Ishikawa (cell line): ENCODE measurements at regions not wholly inside any gene's neighbourhood (a gene's known extent, or its start where the extent isn't known, plus 50 kb on each side); places are given as distances from the start of the nearest gene placed in this dataset.

ENCODE experiments used
- CEBPB ChIP-seq: IDR thresholded peaks from 2 replicates; pipeline ENCODE4 v1.6.1; 2012
- CREB1 ChIP-seq: IDR thresholded peaks from 2 replicates; pipeline ENCODE4 v1.6.1; 2012; ENCODE audit warnings: low read depth
- EGR1 ChIP-seq: IDR thresholded peaks from 2 replicates; pipeline ENCODE4 v1.6.1; 2012
- EP300 ChIP-seq: IDR thresholded peaks from 2 replicates; pipeline ENCODE4 v1.6.1; 2012; ENCODE audit warnings: borderline replicate concordance
- FOXM1 ChIP-seq: IDR thresholded peaks from 2 replicates; pipeline ENCODE4 v1.6.1; 2012; ENCODE audit warnings: low read depth, borderline replicate concordance
- MAX ChIP-seq: IDR thresholded peaks from 2 replicates; pipeline ENCODE4 v1.6.1; 2012
- NFIC ChIP-seq: IDR thresholded peaks from 2 replicates; pipeline ENCODE4 v1.6.1; 2012
- RAD21 ChIP-seq: IDR thresholded peaks from 2 replicates; pipeline ENCODE4 v1.6.1; 2012; ENCODE audit warnings: low read depth
- REST ChIP-seq: IDR thresholded peaks from 2 replicates; pipeline ENCODE4 v1.6.1; 2012; ENCODE audit warnings: low read depth, mild to moderate bottlenecking
- TAF1 ChIP-seq: IDR thresholded peaks from 2 replicates; pipeline ENCODE4 v1.6.1; 2012; ENCODE audit warnings: low read depth, mild to moderate bottlenecking
- TCF12 ChIP-seq: IDR thresholded peaks from 2 replicates; pipeline ENCODE4 v1.6.1; 2012; ENCODE audit warnings: low read depth
- TEAD4 ChIP-seq: IDR thresholded peaks from 2 replicates; pipeline ENCODE4 v1.6.1; 2012
- USF1 ChIP-seq: IDR thresholded peaks from 2 replicates; pipeline ENCODE4 v1.6.1; 2012
- YY1 ChIP-seq: IDR thresholded peaks from 2 replicates; pipeline ENCODE4 v1.6.1; 2012; ENCODE audit warnings: low read depth
- ZBTB7A ChIP-seq: IDR thresholded peaks from 2 replicates; pipeline ENCODE4 v1.6.1; 2012; ENCODE audit warnings: low read depth

GRCh38 chr5:123746683-123747360 lies 234.8 kb downstream of the CSNK1G3 start:
- TF ChIP-seq NFIC (no peak), RAD21 (no peak), ZBTB7A (no peak), YY1 (no peak), TEAD4 (no peak), CEBPB (no peak), FOXM1 (no peak), EP300 (no peak), CREB1 (no peak), EGR1 (no peak), TAF1 (no peak), REST (no peak), MAX (no peak), USF1 (no peak), TCF12 (no peak)

- TF ChIP-seq USF1 (no peak), MAX (no peak), EGR1 (no peak), YY1 (no peak), REST (no peak), CEBPB (no peak), EP300 (no peak), FOXM1 (no peak), NFIC (no peak), TCF12 (no peak), CREB1 (no peak), TAF1 (no peak), ZBTB7A (no peak), RAD21 (no peak), TEAD4 (no peak)
Measured at GRCh38 chr5:123743990-123744583, 232.1 kb downstream of the CSNK1G3 start.

GRCh38 chr5:123735384-123735783 lies 223.4 kb downstream of the CSNK1G3 start:
- no peak for TF ChIP-seq FOXM1
- no peak for TF ChIP-seq CEBPB
- TF ChIP-seq EP300: no peak
- no peak for TF ChIP-seq CREB1
- no peak for TF ChIP-seq RAD21
- no peak for TF ChIP-seq USF1
- no peak for TF ChIP-seq TAF1
- TF ChIP-seq ZBTB7A: no peak
- no peak for TF ChIP-seq EGR1
- TF ChIP-seq NFIC: no peak
- TF ChIP-seq TEAD4: no peak
- TF ChIP-seq TCF12: no peak
- TF ChIP-seq YY1: no peak
- no peak for TF ChIP-seq MAX
- no peak for TF ChIP-seq REST
